ENCODE measurements at regions not wholly inside any gene's neighbourhood (a gene's known extent, or its start where the extent isn't known, plus 50 kb on each side); places are given as distances from the start of the nearest gene placed in this dataset.

DNA sequence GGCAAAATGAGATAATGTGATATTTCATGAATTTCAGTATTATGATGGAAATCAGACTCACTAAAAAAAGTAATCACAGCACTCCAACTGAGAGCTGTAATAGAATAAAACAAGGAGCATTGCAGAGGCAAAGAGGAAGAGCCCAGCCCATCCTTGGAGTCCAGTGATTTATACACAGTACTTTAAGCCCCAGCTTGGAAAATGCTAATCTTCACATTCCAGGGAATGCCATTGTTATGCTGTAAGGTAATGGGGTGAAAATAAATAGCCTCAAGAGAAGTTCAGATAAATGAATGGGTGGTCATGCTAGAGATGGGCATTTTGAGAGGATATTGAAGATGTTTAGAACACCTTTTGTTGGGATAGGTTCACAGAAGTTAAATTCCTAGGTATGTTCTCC is 190.3 kb upstream of the TAPT1 start:
- TF ChIP-seq CTCF (IDR thresholded peaks at IDR 0.05) = no peak
- TF ChIP-seq POLR2A (IDR thresholded peaks at IDR 0.05) = no peak
